HG03159 (cell line): ENCODE measurements at regions not wholly inside any gene's neighbourhood (a gene's known extent, or its start where the extent isn't known, plus 50 kb on each side); places are given as distances from the start of the nearest gene placed in this dataset.

Experiments used
- ATAC-seq: cut with Tn5 transposase; IDR thresholded peaks from one replicate; pipeline ENCODE4 v1.9.1; 2021; ENCODE audit warnings: mild to moderate bottlenecking, moderate library complexity; ENCODE audit not compliant: unreplicated experiment

DNA sequence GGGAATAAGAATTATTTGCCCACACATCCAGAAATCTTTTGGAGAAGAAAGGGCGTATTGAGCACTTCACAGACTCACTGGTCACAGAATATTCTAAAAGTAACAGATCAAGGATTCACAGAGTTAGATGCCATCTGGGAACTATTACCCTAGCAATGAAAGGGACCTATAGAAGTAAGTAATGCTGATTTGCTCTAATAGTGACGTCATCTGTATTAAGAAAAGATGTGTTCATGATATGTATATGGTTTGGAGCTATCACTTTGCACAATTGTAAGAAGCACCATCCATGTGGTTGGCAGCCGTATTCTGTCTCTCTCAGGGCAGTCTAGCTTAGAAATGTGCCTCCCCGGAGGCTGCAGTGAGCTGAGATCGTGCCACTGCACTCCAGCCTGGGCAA lies 52.8 kb upstream of the SV2C start:
- no peak for ATAC-seq

GRCh38 chr5:76029739-76030138 lies 53.4 kb upstream of the SV2C start:
- no peak for ATAC-seq

GRCh38 chr5:76025790-76026189 lies 57.4 kb upstream of the SV2C start:
- ATAC-seq = no peak

- no peak for ATAC-seq
Measured at GRCh38 chr5:76025069-76025468, 58.1 kb upstream of the SV2C start.

- no peak for ATAC-seq
Measured at GRCh38 chr5:76022611-76023010, 60.6 kb upstream of the SV2C start.

DNA sequence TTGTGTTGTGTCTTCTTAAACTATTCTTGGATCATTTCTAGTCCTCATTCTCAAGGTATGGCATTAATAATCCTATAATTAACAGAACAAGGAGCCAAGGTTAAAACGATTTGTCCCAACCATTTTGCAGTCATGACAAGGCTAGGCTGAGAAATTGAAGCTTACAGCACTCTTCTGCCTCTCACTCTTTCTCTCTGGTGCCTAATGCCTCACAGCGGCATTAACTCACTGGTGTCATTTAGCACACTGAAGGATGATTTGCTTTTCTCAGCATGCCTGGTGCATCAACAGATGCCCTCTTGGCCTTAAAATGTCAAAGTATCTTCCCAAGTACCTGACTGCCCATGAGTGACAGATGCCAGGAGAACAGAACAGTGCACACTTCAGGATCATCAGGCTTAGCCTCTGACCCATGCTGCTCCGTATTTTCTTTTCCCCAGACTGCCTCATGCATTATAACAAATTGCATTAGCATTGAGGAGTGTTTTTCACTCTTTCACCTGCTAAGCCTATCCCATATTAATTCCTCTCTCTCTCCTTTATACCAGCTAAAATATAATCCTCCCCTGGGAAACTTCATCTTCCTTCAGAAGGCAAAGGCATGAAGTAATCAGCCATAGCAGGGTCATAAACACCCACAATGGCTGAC lies 61.1 kb upstream of the SV2C start:
- ATAC-seq = no peak

- ATAC-seq = no peak
Measured at GRCh38 chr5:76016258-76016657, 66.9 kb upstream of the SV2C start.

GRCh38 chr5:76014005-76014404 lies 69.2 kb upstream of the SV2C start:
- no peak for ATAC-seq

GRCh38 chr5:76007904-76008303 lies 75.3 kb upstream of the SV2C start:
- ATAC-seq = no peak

GRCh38 chr5:76000582-76000981 lies 82.6 kb upstream of the SV2C start:
- ATAC-seq = no peak

GRCh38 chr5:75993643-75994520 lies 89.3 kb upstream of the SV2C start:
- no peak for ATAC-seq

DNA sequence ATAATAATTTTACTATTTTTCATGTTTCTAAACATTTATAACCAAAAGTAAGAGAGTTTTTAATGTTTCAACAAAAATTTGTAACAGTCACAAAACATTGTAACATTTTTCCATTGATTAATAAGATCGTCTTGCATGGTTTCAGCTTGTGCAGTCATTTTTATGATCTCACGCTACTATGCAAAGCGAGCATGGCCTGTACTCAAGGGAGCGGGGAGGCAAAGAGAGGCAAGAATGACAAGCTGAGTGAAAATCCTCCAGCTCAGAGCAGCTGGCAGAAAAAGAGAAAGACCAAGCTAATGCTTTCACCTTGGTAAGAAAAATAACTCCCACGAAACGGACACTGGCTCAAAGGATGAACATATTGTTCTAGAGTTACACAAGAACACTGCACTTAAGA lies 90.0 kb upstream of the SV2C start:
- ATAC-seq = no peak

- no peak for ATAC-seq
Measured at GRCh38 chr5:75992753-75993152, 90.4 kb upstream of the SV2C start.

DNA sequence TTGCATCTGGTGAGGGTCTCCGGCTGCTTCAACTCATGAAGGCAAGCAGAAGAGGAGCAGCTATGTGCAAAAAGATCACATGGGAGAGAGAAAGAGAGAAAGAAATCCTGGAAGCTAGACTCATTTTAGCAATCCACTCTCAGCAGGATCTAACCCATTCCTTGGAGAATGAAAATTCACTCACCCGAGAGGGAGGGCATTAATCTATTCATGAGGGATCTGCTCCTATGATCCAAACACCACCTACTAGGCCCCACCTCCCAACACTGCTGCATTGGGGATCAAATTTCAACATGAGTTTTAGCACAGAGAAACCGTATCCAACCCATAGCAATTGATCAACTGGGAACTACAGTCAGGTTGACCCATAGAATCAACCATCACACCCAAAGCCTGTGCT lies 98.1 kb upstream of the SV2C start:
- ATAC-seq = no peak

GRCh38 chr5:75975496-75975895 lies 107.7 kb upstream of the SV2C start:
- ATAC-seq = no peak

DNA sequence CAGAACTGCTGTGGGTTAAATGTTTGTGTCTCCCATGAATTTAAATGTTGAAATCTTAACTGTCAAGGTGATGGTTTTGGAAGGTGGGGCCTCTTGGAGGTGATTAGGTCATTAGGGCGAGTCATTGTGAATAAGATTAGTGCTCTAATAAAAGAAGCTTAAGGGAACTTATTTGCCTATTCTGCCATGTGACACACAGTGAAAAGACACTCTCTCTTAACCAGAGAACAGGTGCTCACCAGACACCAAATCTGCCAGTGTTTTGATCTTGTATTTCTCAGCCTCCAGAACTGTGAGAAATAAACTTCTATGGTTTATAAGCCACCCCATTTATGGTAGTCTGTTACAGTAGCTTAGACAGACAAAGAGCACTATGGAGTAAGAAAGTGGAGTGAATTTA lies 117.9 kb upstream of the SV2C start:
- ATAC-seq = no peak

GRCh38 chr5:75964008-75964407 lies 119.2 kb upstream of the SV2C start:
- peak; percentile 87 for ATAC-seq

GRCh38 chr5:75963554-75963953 lies 119.6 kb upstream of the SV2C start:
- ATAC-seq = no peak

GRCh38 chr5:75961818-75962217 lies 121.4 kb upstream of the SV2C start:
- ATAC-seq = no peak

DNA sequence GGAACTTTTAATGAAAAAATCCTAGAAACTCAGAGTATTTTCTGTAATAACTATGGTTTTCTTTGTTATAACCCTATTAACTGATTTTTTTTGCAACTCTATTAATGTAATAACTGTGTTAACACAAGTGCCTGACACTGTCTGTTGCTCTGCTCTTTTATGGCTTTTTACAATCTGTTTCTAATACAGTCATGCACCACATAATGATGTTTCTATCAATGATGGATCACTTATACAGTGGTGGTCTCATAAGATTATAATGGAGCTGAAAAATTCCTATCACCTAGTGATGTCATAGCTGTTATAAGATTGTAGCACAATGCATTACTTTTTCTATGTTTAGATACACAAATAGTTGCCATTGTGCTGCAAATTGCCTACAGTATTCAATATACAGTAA lies 123.1 kb upstream of the SV2C start:
- ATAC-seq = no peak

- ATAC-seq = no peak
Measured at GRCh38 chr5:75952963-75953362, 130.2 kb upstream of the SV2C start.

DNA sequence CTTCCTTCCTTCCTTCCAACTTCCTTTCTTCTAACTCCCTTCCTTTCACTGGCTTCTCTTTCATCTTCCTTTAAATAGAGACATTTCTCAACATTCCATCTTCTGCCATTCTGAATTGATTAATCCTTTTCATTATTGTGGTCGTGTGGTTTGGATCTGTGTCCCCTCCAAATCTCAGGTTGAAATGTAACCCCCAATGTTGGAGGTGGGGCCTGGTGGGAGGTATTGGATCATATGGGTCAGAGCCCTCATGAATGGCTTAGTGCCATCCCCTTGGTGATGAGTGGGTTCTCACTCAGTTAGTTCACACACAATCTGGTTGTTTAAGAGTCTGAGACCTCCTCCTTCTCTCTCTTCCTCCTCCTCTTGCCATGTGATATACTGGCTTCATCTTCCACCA lies 130.9 kb upstream of the SV2C start:
- no peak for ATAC-seq

- no peak for ATAC-seq
Measured at GRCh38 chr5:75951716-75952115, 131.5 kb upstream of the SV2C start.
